ENCODE measurements at regions not wholly inside any gene's neighbourhood (a gene's known extent, or its start where the extent isn't known, plus 50 kb on each side); places are given as distances from the start of the nearest gene placed in this dataset.

- Histone ChIP-seq H3K4me3 (ENCODE audit: low read length, poor library complexity, severe bottlenecking) (no peak overlapping the region), H4K20me1 (ENCODE audit: insufficient read depth, low read length, poor library complexity, severe bottlenecking) (no peaks in the 10 kb centered on the region), H3K27me3 (ENCODE audit: insufficient read depth, low read length, poor library complexity, severe bottlenecking) (no peaks in the 10 kb centered on the region), H3K4me1 (ENCODE audit: insufficient read depth, low read length, poor library complexity, severe bottlenecking) (no peaks in the 10 kb centered on the region), H3K9me2 (replicated peaks; ENCODE audit: low read depth, low read length) (no peaks in the 10 kb centered on the region), H3K4me2 (ENCODE audit: low read depth, low read length, poor library complexity, severe bottlenecking) (no peak overlapping the region), H3K9me3 (ENCODE audit: insufficient read depth, low read depth, low read length) (no peaks in the 10 kb centered on the region), H3K79me2 (ENCODE audit: insufficient read depth, low read length) (no peaks in the 10 kb centered on the region), H2AFZ (ENCODE audit: low read length) (no peak overlapping the region), H3K36me3 (ENCODE audit: insufficient read depth, low read length) (no peaks in the 10 kb centered on the region), H3K9ac (ENCODE audit: low read depth, low read length, poor library complexity, severe bottlenecking) (no peak overlapping the region), H3F3A (ENCODE audit: low read depth) (no peaks in the 10 kb centered on the region)
- TF ChIP-seq, protein P1, sequence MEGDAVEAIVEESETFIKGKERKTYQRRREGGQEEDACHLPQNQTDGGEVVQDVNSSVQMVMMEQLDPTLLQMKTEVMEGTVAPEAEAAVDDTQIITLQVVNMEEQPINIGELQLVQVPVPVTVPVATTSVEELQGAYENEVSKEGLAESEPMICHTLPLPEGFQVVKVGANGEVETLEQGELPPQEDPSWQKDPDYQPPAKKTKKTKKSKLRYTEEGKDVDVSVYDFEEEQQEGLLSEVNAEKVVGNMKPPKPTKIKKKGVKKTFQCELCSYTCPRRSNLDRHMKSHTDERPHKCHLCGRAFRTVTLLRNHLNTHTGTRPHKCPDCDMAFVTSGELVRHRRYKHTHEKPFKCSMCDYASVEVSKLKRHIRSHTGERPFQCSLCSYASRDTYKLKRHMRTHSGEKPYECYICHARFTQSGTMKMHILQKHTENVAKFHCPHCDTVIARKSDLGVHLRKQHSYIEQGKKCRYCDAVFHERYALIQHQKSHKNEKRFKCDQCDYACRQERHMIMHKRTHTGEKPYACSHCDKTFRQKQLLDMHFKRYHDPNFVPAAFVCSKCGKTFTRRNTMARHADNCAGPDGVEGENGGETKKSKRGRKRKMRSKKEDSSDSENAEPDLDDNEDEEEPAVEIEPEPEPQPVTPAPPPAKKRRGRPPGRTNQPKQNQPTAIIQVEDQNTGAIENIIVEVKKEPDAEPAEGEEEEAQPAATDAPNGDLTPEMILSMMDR (conservative IDR thresholded peaks at IDR 0.05; ENCODE audit: low read length) = no peak
- no peak for TF ChIP-seq EZH2phosphoT487 (IDR thresholded peaks at IDR 0.05; ENCODE audit: borderline replicate concordance)
These were observed 78.5 kb upstream of the PCDH8 start for GRCh38 chr13:52926971-52927370.

- no peak overlapping the region for H2AFZ ChIP-seq (ENCODE audit: low read length)
- H3K9me3 ChIP-seq (ENCODE audit: insufficient read depth, low read depth, low read length) = no peaks in the 10 kb centered on the region
- H3K27me3 ChIP-seq (ENCODE audit: insufficient read depth, low read length, poor library complexity, severe bottlenecking) = no peaks in the 10 kb centered on the region
- no peak for TF ChIP-seq EZH2phosphoT487 (IDR thresholded peaks at IDR 0.05; ENCODE audit: borderline replicate concordance)
- no peak overlapping the region for H3K4me2 ChIP-seq (ENCODE audit: low read depth, low read length, poor library complexity, severe bottlenecking)
- H3K9ac ChIP-seq (ENCODE audit: low read depth, low read length, poor library complexity, severe bottlenecking) = no peak overlapping the region
- no peak overlapping the region for H3K4me3 ChIP-seq (ENCODE audit: low read length, poor library complexity, severe bottlenecking)
- no peaks in the 10 kb centered on the region for H3F3A ChIP-seq (ENCODE audit: low read depth)
- no peaks in the 10 kb centered on the region for H3K79me2 ChIP-seq (ENCODE audit: insufficient read depth, low read length)
- H3K36me3 ChIP-seq (ENCODE audit: insufficient read depth, low read length) = no peaks in the 10 kb centered on the region
- H3K9me2 ChIP-seq (replicated peaks; ENCODE audit: low read depth, low read length) = no peaks in the 10 kb centered on the region
- H3K4me1 ChIP-seq (ENCODE audit: insufficient read depth, low read length, poor library complexity, severe bottlenecking) = no peaks in the 10 kb centered on the region
- no peaks in the 10 kb centered on the region for H4K20me1 ChIP-seq (ENCODE audit: insufficient read depth, low read length, poor library complexity, severe bottlenecking)
These were observed 77.4 kb upstream of the PCDH8 start for GRCh38 chr13:52925775-52926285.

GRCh38 chr13:52925251-52925650 lies 76.8 kb upstream of the PCDH8 start:
- Histone ChIP-seq H3K9me2 (replicated peaks; ENCODE audit: low read depth, low read length) (no peaks in the 10 kb centered on the region), H3K4me2 (ENCODE audit: low read depth, low read length, poor library complexity, severe bottlenecking) (no peak overlapping the region), H2AFZ (ENCODE audit: low read length) (no peak overlapping the region), H3K36me3 (ENCODE audit: insufficient read depth, low read length) (no peaks in the 10 kb centered on the region), H4K20me1 (ENCODE audit: insufficient read depth, low read length, poor library complexity, severe bottlenecking) (no peaks in the 10 kb centered on the region), H3K9ac (ENCODE audit: low read depth, low read length, poor library complexity, severe bottlenecking) (no peak overlapping the region), H3K4me1 (ENCODE audit: insufficient read depth, low read length, poor library complexity, severe bottlenecking) (no peaks in the 10 kb centered on the region), H3K4me3 (ENCODE audit: low read length, poor library complexity, severe bottlenecking) (no peak overlapping the region), H3K79me2 (ENCODE audit: insufficient read depth, low read length) (no peaks in the 10 kb centered on the region), H3K27me3 (ENCODE audit: insufficient read depth, low read length, poor library complexity, severe bottlenecking) (no peaks in the 10 kb centered on the region), H3K9me3 (ENCODE audit: insufficient read depth, low read depth, low read length) (no peaks in the 10 kb centered on the region), H3F3A (ENCODE audit: low read depth) (no peaks in the 10 kb centered on the region)
- TF ChIP-seq, protein P1 (conservative IDR thresholded peaks at IDR 0.05; ENCODE audit: low read length) = no peak
- no peak for TF ChIP-seq EZH2phosphoT487 (IDR thresholded peaks at IDR 0.05; ENCODE audit: borderline replicate concordance)

All from Loucy (cell line).